Pons (tissue), 1 donor: ENCODE measurements at regions not wholly inside any gene's neighbourhood (a gene's known extent, or its start where the extent isn't known, plus 50 kb on each side); places are given as distances from the start of the nearest gene placed in this dataset.

Experiments
- DNase-seq: peaks from one replicate; pipeline ENCODE4 v3.0.0-alpha.2; 2016; ENCODE audit warnings: low spot score

- DNase-seq: no peak
Measured at GRCh38 chr1:81618376-81618775, 182.4 kb upstream of the ADGRL2 start.

- no peak for DNase-seq
Measured at GRCh38 chr1:81617308-81617967, 183.3 kb upstream of the ADGRL2 start.

DNA sequence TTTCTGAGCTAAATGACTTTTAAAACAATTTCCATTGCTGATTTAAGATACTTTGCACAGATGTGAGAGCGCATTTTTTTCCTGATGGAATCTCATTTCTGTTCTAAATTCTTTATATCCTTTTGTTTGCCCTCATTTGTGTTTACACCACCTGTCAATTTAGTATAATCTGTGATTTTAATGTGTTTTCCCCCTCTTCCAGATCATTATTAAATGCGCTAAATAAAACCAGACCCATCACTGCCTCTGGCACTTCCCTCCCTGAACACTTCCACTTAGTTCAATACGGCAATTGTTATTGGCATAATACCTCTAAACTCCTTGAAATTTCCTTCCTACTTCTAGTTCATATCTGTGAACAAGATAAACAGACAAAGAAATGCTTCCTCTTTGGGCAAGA, 186.9 kb upstream of the ADGRL2 start:
- DNase-seq: no peak

GRCh38 chr1:81607924-81608323, 192.8 kb upstream of the ADGRL2 start:
- no peak for DNase-seq

GRCh38 chr1:81607086-81607485, 193.6 kb upstream of the ADGRL2 start:
- no peak for DNase-seq

DNA sequence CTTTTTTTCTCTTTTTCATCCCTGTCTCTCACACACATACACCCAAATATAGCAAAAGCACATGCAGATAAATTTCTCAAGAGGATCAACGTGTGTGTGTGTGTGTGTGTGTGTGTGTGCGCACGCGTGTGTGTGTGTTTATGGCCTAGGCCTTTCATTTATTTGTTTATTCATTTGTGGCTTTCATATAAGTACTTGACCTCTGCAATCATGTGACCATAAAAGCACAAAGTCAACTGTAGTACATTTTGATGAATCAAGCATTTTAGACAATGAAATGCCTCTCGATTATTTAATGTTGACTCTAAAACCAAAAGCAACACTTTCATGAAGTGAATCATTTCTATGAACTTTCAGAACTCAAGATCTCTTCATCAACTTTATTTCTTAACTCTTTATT, 194.1 kb upstream of the ADGRL2 start:
- DNase-seq: no peak

DNA sequence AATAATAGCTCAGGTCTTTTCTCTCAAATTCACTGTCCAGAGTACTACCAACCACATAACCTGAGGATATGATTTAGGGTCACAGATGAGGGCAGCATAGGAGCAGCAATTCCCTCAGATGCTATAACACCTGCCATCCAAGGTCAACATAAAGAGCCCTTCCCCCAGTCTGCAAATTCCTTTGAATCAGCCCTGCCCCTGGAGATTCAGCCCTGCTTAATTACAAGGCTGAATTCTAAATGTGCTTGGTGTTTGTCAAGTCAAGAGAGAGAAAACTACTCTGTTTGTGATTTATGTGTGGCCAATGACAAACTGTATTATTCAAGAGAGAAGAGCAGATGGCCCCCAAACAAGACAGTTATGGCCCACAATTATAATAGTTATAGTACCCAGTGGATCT, 195.7 kb upstream of the ADGRL2 start:
- no peak for DNase-seq

DNA sequence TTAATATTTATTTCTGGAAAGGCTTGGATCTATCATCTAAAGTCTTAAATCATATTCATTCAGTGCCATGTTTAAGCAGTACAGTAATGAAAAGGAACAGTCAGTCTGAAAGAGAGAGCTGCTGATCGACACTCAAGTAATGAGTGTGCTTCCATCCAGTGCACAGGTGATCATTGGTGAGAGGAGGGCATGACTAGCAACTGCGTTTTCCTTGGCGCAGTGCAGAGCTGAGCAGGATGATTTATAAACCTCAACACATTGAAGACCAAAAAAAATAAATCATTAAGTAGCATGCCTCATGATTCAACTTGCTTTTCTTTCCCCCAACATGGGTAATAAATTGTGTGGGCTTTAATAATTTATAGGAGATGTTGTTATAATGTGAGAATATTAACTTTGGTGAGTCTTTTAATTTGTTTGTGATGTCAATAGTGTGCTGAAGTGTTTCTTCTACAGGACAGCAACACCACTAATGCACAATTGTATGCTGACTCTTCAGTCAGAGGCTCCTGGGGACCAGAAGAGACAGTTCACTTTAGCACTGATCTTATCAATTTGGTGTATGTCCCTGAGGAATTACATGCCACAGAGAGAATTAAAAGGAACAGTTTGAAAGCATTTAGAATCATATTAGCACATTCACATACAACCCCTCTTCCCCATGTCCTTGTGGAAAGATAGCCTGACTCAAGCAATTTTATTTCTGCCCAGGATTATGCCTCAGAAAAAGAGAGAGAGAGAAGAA, 199.7 kb upstream of the ADGRL2 start:
- no peak for DNase-seq

GRCh38 chr1:81600363-81600762, 200.4 kb upstream of the ADGRL2 start:
- DNase-seq: no peak

DNA sequence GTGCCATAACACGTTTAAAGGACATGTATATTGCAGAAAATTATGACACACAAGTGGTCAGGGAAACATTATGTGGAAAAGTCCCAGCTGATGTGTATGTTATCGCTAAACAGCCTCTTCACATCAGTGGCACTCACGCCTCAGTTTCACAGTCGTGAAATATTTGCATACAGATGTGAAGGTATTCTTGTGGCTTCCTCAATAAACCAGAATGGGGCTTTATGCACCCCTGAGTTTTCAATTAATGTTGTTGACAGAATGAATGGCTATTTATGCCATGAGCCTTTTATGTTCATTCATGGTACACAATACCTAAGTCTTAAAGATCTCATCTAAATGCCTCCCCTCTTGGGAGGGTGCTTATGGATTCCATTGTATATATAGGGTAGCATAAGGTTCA, 202.1 kb upstream of the ADGRL2 start:
- DNase-seq: no peak

- no peak for DNase-seq
Measured at GRCh38 chr1:81597720-81598426, 202.9 kb upstream of the ADGRL2 start.

DNA sequence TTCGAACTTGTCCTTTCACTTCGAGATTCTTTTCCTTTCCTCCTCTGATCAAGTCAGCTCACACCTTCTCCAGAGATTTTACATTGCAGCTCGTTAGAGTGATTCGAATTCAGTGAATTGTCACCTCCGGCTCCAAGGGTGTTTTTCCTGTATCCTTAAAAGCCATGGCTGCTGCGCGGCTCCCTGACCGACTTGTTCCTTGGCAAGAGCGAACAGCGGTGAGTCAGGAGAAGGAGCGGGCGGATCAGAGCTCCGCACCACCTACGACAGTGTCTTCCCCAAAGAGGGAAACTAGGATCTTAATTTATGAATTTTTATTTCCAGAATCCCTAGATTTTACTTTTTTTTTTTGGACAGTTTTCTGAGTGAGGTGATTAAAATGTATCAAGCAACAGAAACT, 204.4 kb upstream of the ADGRL2 start:
- DNase-seq: no peak

GRCh38 chr1:81594206-81594605, 206.5 kb upstream of the ADGRL2 start:
- no peak for DNase-seq

DNA sequence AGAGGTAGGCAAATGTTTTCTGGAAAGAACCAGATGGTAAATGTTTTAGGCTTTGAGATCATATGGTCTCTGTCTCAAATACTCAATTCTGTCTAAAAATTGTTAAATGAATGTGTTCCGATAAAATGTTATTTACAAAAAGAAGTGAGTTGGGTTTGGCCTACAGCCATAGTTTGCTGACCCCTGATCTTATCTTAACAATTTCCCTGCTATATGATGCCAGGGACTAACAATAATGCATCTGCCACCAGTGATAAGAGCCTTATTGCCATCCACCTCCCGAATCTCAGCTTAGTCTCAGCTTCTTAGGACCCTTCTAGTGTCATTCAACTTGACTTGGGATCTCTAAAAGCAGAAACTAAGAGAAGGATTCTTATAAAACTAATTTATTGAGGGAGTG, 208.5 kb upstream of the ADGRL2 start:
- DNase-seq: no peak

DNA sequence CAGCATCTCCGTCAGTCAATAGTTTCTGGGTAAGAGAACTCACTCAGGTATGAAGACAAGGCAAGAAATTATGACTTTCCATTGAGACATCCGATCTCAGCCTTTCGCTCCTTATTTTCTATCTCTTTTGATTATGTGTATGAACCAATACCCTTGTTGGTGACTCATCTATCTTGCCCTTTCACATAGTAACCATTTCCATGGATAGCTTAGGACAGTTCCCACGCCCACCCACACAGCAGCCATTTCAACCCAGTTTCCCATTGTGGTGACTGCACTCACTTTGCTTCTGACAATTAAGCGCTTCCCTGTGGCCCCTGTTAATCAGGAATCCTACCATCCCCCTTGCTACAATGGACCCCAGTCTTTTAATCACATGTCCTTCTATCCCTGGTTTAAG, 210.6 kb upstream of the ADGRL2 start:
- no peak for DNase-seq

DNA sequence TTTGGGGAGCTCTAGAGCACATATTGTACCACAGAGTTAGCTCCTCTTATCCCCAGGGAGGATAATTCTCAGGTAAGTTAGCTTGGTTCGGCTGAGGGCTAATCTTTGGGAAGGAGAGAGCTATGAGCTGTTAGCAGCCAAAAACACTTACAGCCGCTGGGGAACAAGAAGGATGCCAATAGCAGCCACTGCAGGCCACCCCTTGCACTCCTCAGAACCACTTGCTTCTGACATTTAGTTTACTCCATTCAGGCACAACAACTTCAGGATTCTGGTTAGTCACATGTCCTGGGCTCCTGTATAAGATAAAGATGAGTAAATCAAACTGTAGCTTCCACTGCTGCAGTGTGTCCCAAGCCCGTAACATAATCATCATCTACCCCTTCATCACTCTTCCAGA, 212.6 kb upstream of the ADGRL2 start:
- DNase-seq: no peak

GRCh38 chr1:81587426-81587825, 213.3 kb upstream of the ADGRL2 start:
- no peak for DNase-seq

- no peak for DNase-seq
Measured at GRCh38 chr1:81585371-81585770, 215.4 kb upstream of the ADGRL2 start.

- no peak for DNase-seq
Measured at GRCh38 chr1:81584398-81584797, 216.3 kb upstream of the ADGRL2 start.

GRCh38 chr1:81583878-81584277, 216.9 kb upstream of the ADGRL2 start:
- no peak for DNase-seq

- no peak for DNase-seq
Measured at GRCh38 chr1:81582467-81582986, 218.2 kb upstream of the ADGRL2 start.

DNA sequence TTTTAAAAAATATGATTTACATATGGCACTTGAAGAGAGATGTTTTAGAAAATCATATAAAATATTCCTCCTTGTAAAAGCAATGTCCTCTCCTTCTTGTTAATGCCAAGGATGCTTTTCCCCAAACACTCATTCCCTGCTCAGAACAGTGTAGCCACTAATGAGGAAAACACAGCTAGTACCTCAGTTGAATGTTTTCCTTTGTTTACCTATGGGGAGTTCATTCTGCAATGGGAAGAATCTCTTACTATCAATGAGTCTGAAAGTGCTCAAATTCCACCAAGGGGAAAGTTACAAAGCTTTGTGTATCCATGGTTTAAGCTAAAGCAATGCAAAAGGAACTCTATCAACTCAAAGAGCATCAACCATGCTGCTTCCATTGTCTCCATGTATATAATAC, 221.9 kb upstream of the ADGRL2 start:
- no peak for DNase-seq
